Neural crest cell (in vitro differentiated cells): ENCODE measurements at regions not wholly inside any gene's neighbourhood (a gene's known extent, or its start where the extent isn't known, plus 50 kb on each side); places are given as distances from the start of the nearest gene placed in this dataset.

Source experiments
- DNase-seq: peaks from one replicate; pipeline ENCODE4 v3.0.0; 2021; ENCODE audit warnings: low read depth, mixed read lengths, low spot score
- H3K27ac Mint-ChIP-seq: one replicate; pipeline ENCODE4 v1.8.0; 2021; ENCODE audit warnings: mild to moderate bottlenecking, mixed read lengths; ENCODE audit not compliant: unreplicated experiment
- H3K27me3 Mint-ChIP-seq: 2 replicates; pipeline ENCODE4 v1.8.0; 2021; ENCODE audit warnings: low read depth, mild to moderate bottlenecking, mixed read lengths
- H3K36me3 Mint-ChIP-seq: 2 replicates; pipeline ENCODE4 v1.8.0; 2021; ENCODE audit warnings: low read depth, mild to moderate bottlenecking, mixed read lengths
- H3K4me1 Mint-ChIP-seq: 2 replicates; pipeline ENCODE4 v1.8.0; 2021; ENCODE audit warnings: mixed read lengths
- H3K4me3 Mint-ChIP-seq: one replicate; pipeline ENCODE4 v1.8.0; 2021; ENCODE audit warnings: mild to moderate bottlenecking, mixed read lengths
- H3K9me3 Mint-ChIP-seq: 2 replicates; pipeline ENCODE4 v1.8.0; 2021; ENCODE audit warnings: mixed read lengths
- TF ChIP-seq, protein P1 (sequence below): fragments of 200-600 bp; sonication (generic); conservative IDR thresholded peaks from 2 replicates; pipeline ENCODE4 v1.5.0; 2021; ENCODE audit warnings: antibody characterized with exemption, mild to moderate bottlenecking

DNA sequence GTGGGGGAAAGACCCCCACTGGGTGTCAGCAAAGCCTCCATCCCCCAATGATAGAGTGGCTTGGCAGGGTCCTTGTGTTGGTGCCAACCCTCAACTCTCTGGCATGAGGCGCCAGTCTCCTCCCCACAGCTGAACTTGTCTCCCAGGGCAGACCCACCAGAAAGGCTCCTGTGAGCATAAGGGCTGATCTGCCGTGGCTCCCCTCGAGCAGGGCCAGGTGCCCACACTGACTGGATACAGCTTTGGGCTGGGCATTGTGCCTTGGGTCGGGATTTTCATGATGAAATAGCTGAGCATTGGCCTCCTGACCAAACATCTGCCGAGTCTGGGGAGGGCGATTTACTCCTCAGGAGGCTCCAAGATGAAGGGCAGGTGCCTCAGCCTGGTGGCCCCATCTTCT, 68.1 kb upstream of the NPTX2 start:
- Mint-ChIP-seq H3K27ac (no peak overlapping the region), H3K27me3 (peaks cover 33% of the 10 kb centered on the region), H3K9me3 (peaks cover 14% of the 10 kb centered on the region), H3K36me3 (no peaks in the 10 kb centered on the region), H3K4me1 (no peaks in the 10 kb centered on the region), H3K4me3 (peak overlapping the region; percentile 41)
- no peak for DNase-seq
- TF ChIP-seq, protein P1, sequence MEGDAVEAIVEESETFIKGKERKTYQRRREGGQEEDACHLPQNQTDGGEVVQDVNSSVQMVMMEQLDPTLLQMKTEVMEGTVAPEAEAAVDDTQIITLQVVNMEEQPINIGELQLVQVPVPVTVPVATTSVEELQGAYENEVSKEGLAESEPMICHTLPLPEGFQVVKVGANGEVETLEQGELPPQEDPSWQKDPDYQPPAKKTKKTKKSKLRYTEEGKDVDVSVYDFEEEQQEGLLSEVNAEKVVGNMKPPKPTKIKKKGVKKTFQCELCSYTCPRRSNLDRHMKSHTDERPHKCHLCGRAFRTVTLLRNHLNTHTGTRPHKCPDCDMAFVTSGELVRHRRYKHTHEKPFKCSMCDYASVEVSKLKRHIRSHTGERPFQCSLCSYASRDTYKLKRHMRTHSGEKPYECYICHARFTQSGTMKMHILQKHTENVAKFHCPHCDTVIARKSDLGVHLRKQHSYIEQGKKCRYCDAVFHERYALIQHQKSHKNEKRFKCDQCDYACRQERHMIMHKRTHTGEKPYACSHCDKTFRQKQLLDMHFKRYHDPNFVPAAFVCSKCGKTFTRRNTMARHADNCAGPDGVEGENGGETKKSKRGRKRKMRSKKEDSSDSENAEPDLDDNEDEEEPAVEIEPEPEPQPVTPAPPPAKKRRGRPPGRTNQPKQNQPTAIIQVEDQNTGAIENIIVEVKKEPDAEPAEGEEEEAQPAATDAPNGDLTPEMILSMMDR, result no peak

DNA sequence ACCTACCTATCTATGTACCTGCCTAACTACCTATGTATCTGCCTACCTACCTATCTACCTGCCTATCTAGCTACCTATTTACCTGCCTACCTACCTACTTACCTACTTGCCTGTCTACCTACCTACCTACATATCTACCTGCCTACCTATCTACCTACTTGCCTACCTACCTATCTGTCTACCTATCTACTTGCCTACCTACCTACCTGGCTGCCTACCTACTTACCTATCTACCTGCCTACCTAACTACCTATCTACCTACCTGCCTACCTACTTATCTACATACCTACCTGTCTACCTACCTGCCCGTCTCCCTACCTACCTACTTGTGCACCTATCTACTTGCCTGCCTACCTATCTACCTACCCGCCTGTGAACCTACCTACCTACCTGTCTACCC, 68.7 kb upstream of the NPTX2 start:
- Mint-ChIP-seq H3K27ac (no peak overlapping the region), H3K4me3 (peak overlapping the region; percentile 41), H3K27me3 (peaks cover 31% of the 10 kb centered on the region), H3K9me3 (peaks cover 14% of the 10 kb centered on the region), H3K36me3 (no peaks in the 10 kb centered on the region), H3K4me1 (no peaks in the 10 kb centered on the region)
- DNase-seq, result no peak
- TF ChIP-seq, protein P1, result no peak

DNA sequence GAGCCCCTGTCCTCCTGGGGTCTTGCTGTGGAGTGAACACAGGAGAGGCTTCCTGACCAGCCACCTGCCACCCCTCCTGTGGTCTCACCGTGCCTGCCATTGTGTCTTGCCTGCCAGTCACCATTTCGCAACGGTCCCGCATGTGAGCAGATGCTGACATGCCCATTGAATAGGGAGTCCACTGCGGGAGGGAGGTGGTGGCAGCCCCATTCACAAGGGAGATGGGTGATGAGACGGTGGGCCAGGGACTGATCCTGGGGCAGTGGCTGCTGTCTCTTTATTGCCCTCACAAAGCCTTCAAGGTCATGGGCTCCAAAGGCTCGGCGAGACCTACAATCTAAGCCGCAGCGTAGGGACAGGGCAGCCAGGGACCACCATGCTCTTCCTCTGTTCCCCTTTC, 76.0 kb upstream of the NPTX2 start:
- Mint-ChIP-seq H3K27me3 (peaks cover 6% of the 10 kb centered on the region), H3K4me3 (no peak overlapping the region), H3K4me1 (no peaks in the 10 kb centered on the region), H3K36me3 (no peaks in the 10 kb centered on the region), H3K27ac (no peak overlapping the region), H3K9me3 (no peaks in the 10 kb centered on the region)
- no peak for DNase-seq
- TF ChIP-seq, protein P1, result no peak

DNA sequence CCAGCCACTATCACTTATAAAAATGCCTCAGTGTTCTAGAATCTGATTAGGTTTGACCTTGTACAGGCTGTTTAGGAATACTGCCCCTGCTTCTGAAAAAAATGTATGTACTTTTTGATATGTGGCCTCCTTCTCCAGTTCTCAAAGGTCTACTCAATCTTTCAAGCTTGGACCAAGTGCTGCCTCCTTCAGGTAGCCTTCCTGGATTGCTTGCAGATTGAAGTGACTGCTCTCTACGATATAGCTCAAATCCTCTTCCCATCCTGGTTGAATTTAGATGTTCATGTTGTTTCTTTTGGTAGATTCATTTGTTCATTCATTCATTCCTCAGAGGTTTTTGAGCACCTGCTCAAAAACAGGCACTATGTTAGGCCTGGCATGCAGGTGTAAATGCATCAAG, 77.2 kb upstream of the NPTX2 start:
- DNase-seq, result no peak
- Mint-ChIP-seq H3K9me3 (peaks cover 3% of the 10 kb centered on the region), H3K27ac (no peak overlapping the region), H3K4me1 (no peaks in the 10 kb centered on the region), H3K36me3 (no peaks in the 10 kb centered on the region), H3K27me3 (peaks cover 9% of the 10 kb centered on the region), H3K4me3 (no peak overlapping the region)
- TF ChIP-seq, protein P1, result no peak

DNA sequence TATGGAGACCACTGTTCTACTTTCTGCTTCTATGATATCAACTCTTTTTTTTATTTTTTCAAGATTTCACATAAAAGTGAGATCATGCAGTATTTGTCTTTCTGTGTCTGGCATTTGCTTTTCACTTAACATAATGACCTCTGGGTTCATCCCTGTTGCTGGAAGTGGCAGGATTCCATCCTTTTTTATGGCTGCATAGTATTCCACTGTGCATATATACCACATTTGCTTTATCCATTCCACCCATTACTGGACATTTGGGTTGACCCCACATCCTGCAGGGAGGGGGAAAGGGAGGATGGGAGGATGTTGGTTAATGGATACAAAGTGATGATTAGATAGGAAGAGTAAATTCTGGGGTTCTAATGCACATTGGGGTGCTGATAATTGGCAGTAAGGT, 80.3 kb upstream of the NPTX2 start:
- Mint-ChIP-seq H3K27me3 (peaks cover 9% of the 10 kb centered on the region), H3K4me1 (no peaks in the 10 kb centered on the region), H3K4me3 (no peak overlapping the region), H3K27ac (no peak overlapping the region), H3K9me3 (peaks cover 3% of the 10 kb centered on the region), H3K36me3 (no peaks in the 10 kb centered on the region)
- TF ChIP-seq, protein P1, result no peak
- DNase-seq, result no peak

DNA sequence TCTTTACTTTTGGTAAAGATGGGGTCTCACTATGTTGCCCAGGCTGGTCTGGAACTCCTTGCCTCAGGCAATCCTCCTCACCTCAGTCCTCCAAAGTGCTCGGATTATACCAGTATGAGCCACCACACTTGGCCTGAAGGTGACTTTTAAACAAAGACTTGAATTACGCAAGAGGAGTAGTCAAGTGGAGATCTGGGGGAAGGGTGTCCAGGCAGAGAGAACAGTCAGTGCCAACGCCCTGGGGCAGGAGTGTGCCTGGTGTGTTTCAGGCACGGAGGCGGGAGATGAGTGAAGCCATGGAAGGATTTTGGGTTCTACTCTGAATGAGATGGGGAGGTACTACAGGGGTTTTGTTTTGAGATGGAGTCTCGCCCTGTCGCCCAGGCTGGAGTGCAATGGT, 82.6 kb upstream of the NPTX2 start:
- H3K36me3 Mint-ChIP-seq, result no peaks in the 10 kb centered on the region
- H3K27ac Mint-ChIP-seq, result no peak overlapping the region
- peaks cover 9% of the 10 kb centered on the region for H3K27me3 Mint-ChIP-seq
- TF ChIP-seq, protein P1, result no peak
- H3K9me3 Mint-ChIP-seq, result peaks cover 3% of the 10 kb centered on the region
- DNase-seq, result no peak
- no peaks in the 10 kb centered on the region for H3K4me1 Mint-ChIP-seq
- no peak overlapping the region for H3K4me3 Mint-ChIP-seq
